Esophagus muscularis mucosa (tissue), 3 donors: ENCODE measurements at regions not wholly inside any gene's neighbourhood (a gene's known extent, or its start where the extent isn't known, plus 50 kb on each side); places are given as distances from the start of the nearest gene placed in this dataset.

Experiments
- POLR2AphosphoS5 ChIP-seq, 2 donors: sonication (generic); formaldehyde crosslinking; IDR thresholded peaks; one replicate each; pipeline ENCODE4 v1.6.1; 2017; ENCODE audit warnings: antibody characterized with exemption in 2 of 2
- TF ChIP-seq, protein P1 (sequence below), 3 experiments: fragments of 200-600 bp in 2 of 3; fragments of 450-650 bp in 1 of 3; sonication (generic) in 2 of 3; IDR thresholded peaks; one replicate each; pipeline ENCODE4 v1.5.1; 2017 to 2019; ENCODE audit warnings: antibody characterized with exemption in 3 of 3, mild to moderate bottlenecking in 2 of 3, moderate library complexity in 1 of 3

DNA sequence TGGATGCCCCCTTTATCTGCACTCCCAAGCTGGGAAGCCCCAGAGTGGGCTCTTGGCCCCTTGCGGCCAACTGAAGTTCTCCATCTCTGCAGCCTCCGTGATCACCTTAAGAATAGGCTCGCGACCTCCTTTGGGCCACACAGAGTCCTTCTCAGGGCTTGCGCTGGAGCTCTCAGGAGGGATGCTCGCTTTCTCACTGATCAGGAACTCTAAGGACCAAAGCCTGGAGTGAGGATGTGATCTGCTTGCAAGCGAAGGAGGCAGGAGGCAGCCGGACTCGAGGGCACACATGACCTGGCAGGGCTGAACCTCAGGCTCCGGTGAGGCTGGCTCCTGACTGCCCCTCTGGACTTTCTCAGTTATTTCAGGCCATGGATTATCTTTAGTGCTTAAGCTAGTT lies 192.1 kb upstream of the MKI67 start:
- TF ChIP-seq, protein P1, sequence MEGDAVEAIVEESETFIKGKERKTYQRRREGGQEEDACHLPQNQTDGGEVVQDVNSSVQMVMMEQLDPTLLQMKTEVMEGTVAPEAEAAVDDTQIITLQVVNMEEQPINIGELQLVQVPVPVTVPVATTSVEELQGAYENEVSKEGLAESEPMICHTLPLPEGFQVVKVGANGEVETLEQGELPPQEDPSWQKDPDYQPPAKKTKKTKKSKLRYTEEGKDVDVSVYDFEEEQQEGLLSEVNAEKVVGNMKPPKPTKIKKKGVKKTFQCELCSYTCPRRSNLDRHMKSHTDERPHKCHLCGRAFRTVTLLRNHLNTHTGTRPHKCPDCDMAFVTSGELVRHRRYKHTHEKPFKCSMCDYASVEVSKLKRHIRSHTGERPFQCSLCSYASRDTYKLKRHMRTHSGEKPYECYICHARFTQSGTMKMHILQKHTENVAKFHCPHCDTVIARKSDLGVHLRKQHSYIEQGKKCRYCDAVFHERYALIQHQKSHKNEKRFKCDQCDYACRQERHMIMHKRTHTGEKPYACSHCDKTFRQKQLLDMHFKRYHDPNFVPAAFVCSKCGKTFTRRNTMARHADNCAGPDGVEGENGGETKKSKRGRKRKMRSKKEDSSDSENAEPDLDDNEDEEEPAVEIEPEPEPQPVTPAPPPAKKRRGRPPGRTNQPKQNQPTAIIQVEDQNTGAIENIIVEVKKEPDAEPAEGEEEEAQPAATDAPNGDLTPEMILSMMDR (IDR thresholded peaks at IDR 0.05), result no peak
- TF ChIP-seq POLR2AphosphoS5 (IDR thresholded peaks at IDR 0.05), result no peak
